Activated CD4-positive, alpha-beta memory T cell treated with anti-CD3 and anti-CD28 coated beads for 36 hours (primary cell): ENCODE measurements at regions not wholly inside any gene's neighbourhood (a gene's known extent, or its start where the extent isn't known, plus 50 kb on each side); places are given as distances from the start of the nearest gene placed in this dataset.
"Not testable (repeated sequence)": the region's sequence is repeated elsewhere in the genome, so short reads cannot be mapped to it uniquely, and the experiment has no call there.

Experiments used
- CTCF ChIA-PET: fragments of 350-600 bp; sonication (Branson Sonifier 250); formaldehyde crosslinking; loops from one replicate; lab custom pipeline; 2021; ENCODE audit warnings: antibody characterized with exemption, inconsistent platforms; lab: Charles Lee
- POLR2A ChIA-PET: fragments of 350-600 bp; sonication (Branson Sonifier 250); formaldehyde crosslinking; loops from one replicate; lab custom pipeline; 2021; ENCODE audit warnings: antibody characterized with exemption; lab: Charles Lee
- DNase-seq: peaks from one replicate; pipeline ENCODE4 v3.0.0-alpha.2; 2020
- H3K27ac Mint-ChIP-seq: one replicate; pipeline ENCODE4 v1.8.0; 2021; ENCODE audit warnings: mixed read lengths
- H3K27me3 Mint-ChIP-seq: one replicate; pipeline ENCODE4 v1.8.0; 2021; ENCODE audit warnings: mixed read lengths
- H3K36me3 Mint-ChIP-seq: one replicate; pipeline ENCODE4 v1.8.0; 2021; ENCODE audit warnings: mixed read lengths
- H3K4me1 Mint-ChIP-seq: one replicate; pipeline ENCODE4 v1.8.0; 2021; ENCODE audit warnings: low read depth, mixed read lengths
- H3K4me3 Mint-ChIP-seq: one replicate; pipeline ENCODE4 v1.8.0; 2021; ENCODE audit warnings: mild to moderate bottlenecking, mixed read lengths
- H3K9me3 Mint-ChIP-seq: one replicate; pipeline ENCODE4 v1.8.0; 2021; ENCODE audit warnings: mixed read lengths
- intact Hi-C: fragments of 100-400 bp; cut with micrococcal nuclease; formaldehyde crosslinking; loops from one replicate; pipeline ENCODE4 v1.15.1; 2023

GRCh38 chr16:50497592-50497991, 50.6 kb upstream of the NKD1 start:
- Mint-ChIP-seq H3K4me3 (no peak overlapping the region), H3K27me3 (no peaks in the 10 kb centered on the region), H3K4me1 (no peaks in the 10 kb centered on the region), H3K36me3 (no peaks in the 10 kb centered on the region), H3K9me3 (no peaks in the 10 kb centered on the region), H3K27ac (no peak overlapping the region)
- CTCF ChIA-PET = no interaction called here
- intact Hi-C loops = loop anchor here (10.0 kb wide), 1 partner anchor 63 kb away; no protein-coding TSS in a partner anchor
- DNase-seq = no peak
- POLR2A ChIA-PET = no interaction called here

GRCh38 chr16:50496990-50497389, 51.2 kb upstream of the NKD1 start:
- no peaks in the 10 kb centered on the region for H3K36me3 Mint-ChIP-seq
- no peaks in the 10 kb centered on the region for H3K9me3 Mint-ChIP-seq
- H3K4me3 Mint-ChIP-seq = no peak overlapping the region
- H3K27me3 Mint-ChIP-seq = no peaks in the 10 kb centered on the region
- CTCF ChIA-PET = no interaction called here
- no peak overlapping the region for H3K27ac Mint-ChIP-seq
- intact Hi-C loops = loop anchor here (10.0 kb wide), 1 partner anchor 62 kb away; no protein-coding TSS in a partner anchor
- POLR2A ChIA-PET = no interaction called here
- DNase-seq = no peak
- no peaks in the 10 kb centered on the region for H3K4me1 Mint-ChIP-seq

- no peaks in the 10 kb centered on the region for H3K4me1 Mint-ChIP-seq
- H3K36me3 Mint-ChIP-seq = no peaks in the 10 kb centered on the region
- H3K4me3 Mint-ChIP-seq = no peak overlapping the region
- no peaks in the 10 kb centered on the region for H3K9me3 Mint-ChIP-seq
- POLR2A ChIA-PET = no interaction called here
- CTCF ChIA-PET = interaction anchor here (0.8 kb wide), 1 partner anchor 172 kb away, joined by 3 read pairs; no protein-coding TSS in a partner anchor
- intact Hi-C loops = loop anchor here (10.0 kb wide), 1 partner anchor 61 kb away; no protein-coding TSS in a partner anchor
- DNase-seq = no peak
- no peak overlapping the region for H3K27ac Mint-ChIP-seq
- H3K27me3 Mint-ChIP-seq = peaks cover 3% of the 10 kb centered on the region
Measured at GRCh38 chr16:50495673-50496072, 52.5 kb upstream of the NKD1 start.

- intact Hi-C loops = loop anchor here (10.0 kb wide), 1 partner anchor 60 kb away; no protein-coding TSS in a partner anchor
- H3K36me3 Mint-ChIP-seq = no peaks in the 10 kb centered on the region
- no peaks in the 10 kb centered on the region for H3K4me1 Mint-ChIP-seq
- no peaks in the 10 kb centered on the region for H3K9me3 Mint-ChIP-seq
- no peak overlapping the region for H3K27ac Mint-ChIP-seq
- H3K27me3 Mint-ChIP-seq = peaks cover 3% of the 10 kb centered on the region
- no peak for DNase-seq
- CTCF ChIA-PET = interaction anchor here (0.8 kb wide), 1 partner anchor 173 kb away, joined by 3 read pairs; no protein-coding TSS in a partner anchor
- POLR2A ChIA-PET = no interaction called here
- no peak overlapping the region for H3K4me3 Mint-ChIP-seq
Measured at GRCh38 chr16:50494501-50495491, 53.4 kb upstream of the NKD1 start.

GRCh38 chr16:50491516-50491915, 56.7 kb upstream of the NKD1 start:
- no peak for DNase-seq
- POLR2A ChIA-PET = no interaction called here
- H3K4me1 Mint-ChIP-seq = no peaks in the 10 kb centered on the region
- no peak overlapping the region for H3K4me3 Mint-ChIP-seq
- intact Hi-C loops = loop anchor here (10.0 kb wide), 1 partner anchor 57 kb away; no protein-coding TSS in a partner anchor
- H3K9me3 Mint-ChIP-seq = no peaks in the 10 kb centered on the region
- H3K27me3 Mint-ChIP-seq = peaks cover 9% of the 10 kb centered on the region
- H3K27ac Mint-ChIP-seq = no peak overlapping the region
- no peaks in the 10 kb centered on the region for H3K36me3 Mint-ChIP-seq
- CTCF ChIA-PET = no interaction called here

GRCh38 chr16:50490828-50491227, 57.4 kb upstream of the NKD1 start:
- peaks cover 9% of the 10 kb centered on the region for H3K27me3 Mint-ChIP-seq
- H3K9me3 Mint-ChIP-seq = peaks cover 1% of the 10 kb centered on the region

GRCh38 chr16:50489182-50489581, 59.0 kb upstream of the NKD1 start:
- POLR2A ChIA-PET = no interaction called here
- Mint-ChIP-seq H3K9me3 (peaks cover 5% of the 10 kb centered on the region), H3K4me1 (no peaks in the 10 kb centered on the region), H3K36me3 (no peaks in the 10 kb centered on the region), H3K27ac (no peak overlapping the region), H3K4me3 (no peak overlapping the region), H3K27me3 (peaks cover 9% of the 10 kb centered on the region)
- no peak for DNase-seq
- CTCF ChIA-PET = no interaction called here
- intact Hi-C loops = no loop called here

More at GRCh38 chr16:50490828-50491227, 57.4 kb upstream of the NKD1 start:
- no peak overlapping the region for H3K4me3 Mint-ChIP-seq
- DNase-seq = no peak
- H3K36me3 Mint-ChIP-seq = no peaks in the 10 kb centered on the region
- no peaks in the 10 kb centered on the region for H3K4me1 Mint-ChIP-seq
- POLR2A ChIA-PET = no interaction called here
- CTCF ChIA-PET = no interaction called here
- H3K27ac Mint-ChIP-seq = no peak overlapping the region
- intact Hi-C loops = loop anchor here (10.0 kb wide), 1 partner anchor 56 kb away; no protein-coding TSS in a partner anchor

GRCh38 chr16:50487528-50487927, 60.7 kb upstream of the NKD1 start:
- no peaks in the 10 kb centered on the region for H3K36me3 Mint-ChIP-seq
- no peak for DNase-seq
- intact Hi-C loops = no loop called here
- H3K27ac Mint-ChIP-seq = no peak overlapping the region
- no peaks in the 10 kb centered on the region for H3K4me1 Mint-ChIP-seq
- H3K9me3 Mint-ChIP-seq = peaks cover 5% of the 10 kb centered on the region
- H3K27me3 Mint-ChIP-seq = peaks cover 10% of the 10 kb centered on the region
- no peak overlapping the region for H3K4me3 Mint-ChIP-seq
- ChIA-PET POLR2A (no interaction called here), CTCF (no interaction called here)

- H3K4me3 Mint-ChIP-seq, H3K36me3 Mint-ChIP-seq, intact Hi-C loops, H3K4me1 Mint-ChIP-seq, DNase-seq, H3K9me3 Mint-ChIP-seq, CTCF ChIA-PET, POLR2A ChIA-PET, H3K27ac Mint-ChIP-seq: not testable (repeated sequence)
- H3K27me3 Mint-ChIP-seq = peaks cover 13% of the 10 kb centered on the region
Measured at GRCh38 chr16:50486162-50486561, 62.0 kb upstream of the NKD1 start.

- Mint-ChIP-seq H3K36me3 (no peaks in the 10 kb centered on the region), H3K4me1 (no peaks in the 10 kb centered on the region), H3K4me3 (no peak overlapping the region), H3K27me3 (peaks cover 11% of the 10 kb centered on the region), H3K9me3 (peaks cover 5% of the 10 kb centered on the region), H3K27ac (no peak overlapping the region)
- ChIA-PET POLR2A (no interaction called here), CTCF (no interaction called here)
- no peak for DNase-seq
- intact Hi-C loops = no loop called here
Measured at GRCh38 chr16:50485232-50485631, 63.0 kb upstream of the NKD1 start.

GRCh38 chr16:50482271-50482670, 65.9 kb upstream of the NKD1 start:
- ChIA-PET CTCF (no interaction called here), POLR2A (no interaction called here)
- H3K9me3 Mint-ChIP-seq = peaks cover 5% of the 10 kb centered on the region
- H3K27ac Mint-ChIP-seq = no peak overlapping the region
- H3K27me3 Mint-ChIP-seq = peaks cover 5% of the 10 kb centered on the region
- intact Hi-C loops = no loop called here
- no peak for DNase-seq
- no peaks in the 10 kb centered on the region for H3K36me3 Mint-ChIP-seq
- H3K4me3 Mint-ChIP-seq = no peak overlapping the region
- no peaks in the 10 kb centered on the region for H3K4me1 Mint-ChIP-seq

GRCh38 chr16:50480206-50480605, 68.0 kb upstream of the NKD1 start:
- H3K27me3 Mint-ChIP-seq = peaks cover 5% of the 10 kb centered on the region
- no peaks in the 10 kb centered on the region for H3K36me3 Mint-ChIP-seq
- CTCF ChIA-PET = interaction anchor here (0.6 kb wide), 1 partner anchor 102 kb away, joined by 4 read pairs; no protein-coding TSS in a partner anchor
- H3K27ac Mint-ChIP-seq = no peak overlapping the region
- POLR2A ChIA-PET = no interaction called here
- no peaks in the 10 kb centered on the region for H3K9me3 Mint-ChIP-seq
- H3K4me3 Mint-ChIP-seq = no peak overlapping the region
- no peaks in the 10 kb centered on the region for H3K4me1 Mint-ChIP-seq
- DNase-seq = no peak
- intact Hi-C loops = no loop called here
